Activated CD8-positive, alpha-beta T cell treated with anti-CD3 and anti-CD28 coated beads for 36 hours (primary cell): ENCODE measurements at regions not wholly inside any gene's neighbourhood (a gene's known extent, or its start where the extent isn't known, plus 50 kb on each side); places are given as distances from the start of the nearest gene placed in this dataset.

Source experiments
- ATAC-seq: fragments of 200-7000 bp; cut with Tn5 transposase; one replicate; pipeline ENCODE4 v1.10.0; 2021; ENCODE audit warnings: mild to moderate bottlenecking, moderate library complexity
- CTCF ChIA-PET: fragments of 350-600 bp; sonication (Branson Sonifier 250); formaldehyde crosslinking; loops from one replicate; lab custom pipeline; 2021; ENCODE audit warnings: antibody characterized with exemption; lab: Charles Lee
- POLR2A ChIA-PET: fragments of 350-600 bp; sonication (Branson Sonifier 250); formaldehyde crosslinking; loops from one replicate; lab custom pipeline; 2021; ENCODE audit warnings: antibody characterized with exemption; lab: Charles Lee
- DNase-seq: peaks from one replicate; pipeline ENCODE4 v3.0.0-alpha.2; 2020
- H3K27ac Mint-ChIP-seq: one replicate; pipeline ENCODE4 v1.8.0; 2021; ENCODE audit warnings: mild to moderate bottlenecking, mixed read lengths
- H3K27me3 Mint-ChIP-seq: one replicate; pipeline ENCODE4 v1.8.0; 2021; ENCODE audit warnings: mixed read lengths
- H3K36me3 Mint-ChIP-seq: one replicate; pipeline ENCODE4 v1.8.0; 2021; ENCODE audit warnings: low read depth, mixed read lengths
- H3K4me1 Mint-ChIP-seq: one replicate; pipeline ENCODE4 v1.8.0; 2021; ENCODE audit warnings: low read depth, mixed read lengths
- H3K4me3 Mint-ChIP-seq: one replicate; pipeline ENCODE4 v1.8.0; 2021; ENCODE audit warnings: mild to moderate bottlenecking, moderate library complexity, mixed read lengths
- H3K9me3 Mint-ChIP-seq: one replicate; pipeline ENCODE4 v1.8.0; 2021; ENCODE audit warnings: mixed read lengths
- intact Hi-C: fragments of 100-400 bp; cut with micrococcal nuclease; formaldehyde crosslinking; loops from one replicate; pipeline ENCODE4 v1.10.0; 2022
- TF ChIP-seq, protein P1 (sequence below): fragments of 200-600 bp; IDR thresholded peaks from one replicate; pipeline ENCODE4 v1.8.0; 2022; ENCODE audit warnings: antibody characterized with exemption, mild to moderate bottlenecking

DNA sequence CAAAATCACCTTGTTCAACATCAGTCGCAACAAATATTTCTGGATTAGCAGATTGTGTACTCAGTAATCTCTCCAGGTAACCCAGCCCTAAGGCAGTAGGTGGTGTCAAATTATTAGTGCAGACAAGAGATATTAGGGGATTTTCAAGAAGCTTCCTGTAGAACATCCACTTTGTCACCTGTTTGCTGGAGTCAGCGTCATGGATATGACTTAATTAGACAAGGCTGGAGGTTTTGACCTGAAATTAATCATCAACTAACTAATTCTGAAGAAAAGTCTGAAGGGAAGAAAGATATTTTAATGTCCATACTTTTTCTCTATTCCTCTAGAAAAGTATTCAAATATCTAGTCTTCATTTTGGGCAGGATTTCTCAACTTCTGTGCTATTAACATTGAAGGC, 91.4 kb upstream of the CCDC112 start:
- ATAC-seq (no peak), DNase-seq (no peak)
- H3K27ac Mint-ChIP-seq, result no peak overlapping the region
- POLR2A ChIA-PET, result no interaction called here
- no peaks in the 10 kb centered on the region for H3K9me3 Mint-ChIP-seq
- no peak overlapping the region for H3K4me3 Mint-ChIP-seq
- H3K36me3 Mint-ChIP-seq, result no peaks in the 10 kb centered on the region
- CTCF ChIA-PET, result interaction anchor here (0.9 to 2.2 kb wide), 2 partner anchors 9 to 14 kb away, joined by 3 to 5 read pairs; no protein-coding TSS in a partner anchor
- no peaks in the 10 kb centered on the region for H3K27me3 Mint-ChIP-seq
- TF ChIP-seq, protein P1, sequence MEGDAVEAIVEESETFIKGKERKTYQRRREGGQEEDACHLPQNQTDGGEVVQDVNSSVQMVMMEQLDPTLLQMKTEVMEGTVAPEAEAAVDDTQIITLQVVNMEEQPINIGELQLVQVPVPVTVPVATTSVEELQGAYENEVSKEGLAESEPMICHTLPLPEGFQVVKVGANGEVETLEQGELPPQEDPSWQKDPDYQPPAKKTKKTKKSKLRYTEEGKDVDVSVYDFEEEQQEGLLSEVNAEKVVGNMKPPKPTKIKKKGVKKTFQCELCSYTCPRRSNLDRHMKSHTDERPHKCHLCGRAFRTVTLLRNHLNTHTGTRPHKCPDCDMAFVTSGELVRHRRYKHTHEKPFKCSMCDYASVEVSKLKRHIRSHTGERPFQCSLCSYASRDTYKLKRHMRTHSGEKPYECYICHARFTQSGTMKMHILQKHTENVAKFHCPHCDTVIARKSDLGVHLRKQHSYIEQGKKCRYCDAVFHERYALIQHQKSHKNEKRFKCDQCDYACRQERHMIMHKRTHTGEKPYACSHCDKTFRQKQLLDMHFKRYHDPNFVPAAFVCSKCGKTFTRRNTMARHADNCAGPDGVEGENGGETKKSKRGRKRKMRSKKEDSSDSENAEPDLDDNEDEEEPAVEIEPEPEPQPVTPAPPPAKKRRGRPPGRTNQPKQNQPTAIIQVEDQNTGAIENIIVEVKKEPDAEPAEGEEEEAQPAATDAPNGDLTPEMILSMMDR, result no peak
- intact Hi-C loops, result no loop called here
- no peaks in the 10 kb centered on the region for H3K4me1 Mint-ChIP-seq

DNA sequence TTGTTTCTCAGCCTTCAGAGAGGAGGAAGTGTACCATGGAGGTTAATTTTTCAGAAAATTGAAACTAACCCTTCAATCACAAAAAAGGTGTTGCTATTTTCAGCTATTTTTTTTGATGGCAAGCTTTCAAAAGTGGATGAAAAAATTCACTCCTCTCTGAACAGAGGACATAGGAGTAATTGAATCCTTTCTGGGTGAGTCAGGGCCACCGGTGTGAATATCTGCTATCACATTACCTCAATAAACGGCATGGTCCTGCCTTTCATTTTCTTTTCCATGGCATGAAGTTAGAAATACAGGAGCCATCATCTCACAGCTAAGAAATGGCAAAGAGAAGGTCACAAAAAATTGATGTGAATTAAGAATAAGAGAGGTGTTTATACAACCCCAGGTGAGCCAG, 90.2 kb upstream of the CCDC112 start:
- TF ChIP-seq, protein P1, result no peak
- DNase-seq (no peak), ATAC-seq (no peak)
- intact Hi-C loops, result no loop called here
- no peaks in the 10 kb centered on the region for H3K36me3 Mint-ChIP-seq
- ChIA-PET CTCF (interaction anchor here (0.8 to 2.2 kb wide), 2 partner anchors 13 to 886 kb away, joined by 3 to 5 read pairs; no protein-coding TSS in a partner anchor), POLR2A (no interaction called here)
- H3K4me1 Mint-ChIP-seq, result no peaks in the 10 kb centered on the region
- H3K9me3 Mint-ChIP-seq, result no peaks in the 10 kb centered on the region
- no peaks in the 10 kb centered on the region for H3K27me3 Mint-ChIP-seq
- no peak overlapping the region for H3K4me3 Mint-ChIP-seq
- no peak overlapping the region for H3K27ac Mint-ChIP-seq

DNA sequence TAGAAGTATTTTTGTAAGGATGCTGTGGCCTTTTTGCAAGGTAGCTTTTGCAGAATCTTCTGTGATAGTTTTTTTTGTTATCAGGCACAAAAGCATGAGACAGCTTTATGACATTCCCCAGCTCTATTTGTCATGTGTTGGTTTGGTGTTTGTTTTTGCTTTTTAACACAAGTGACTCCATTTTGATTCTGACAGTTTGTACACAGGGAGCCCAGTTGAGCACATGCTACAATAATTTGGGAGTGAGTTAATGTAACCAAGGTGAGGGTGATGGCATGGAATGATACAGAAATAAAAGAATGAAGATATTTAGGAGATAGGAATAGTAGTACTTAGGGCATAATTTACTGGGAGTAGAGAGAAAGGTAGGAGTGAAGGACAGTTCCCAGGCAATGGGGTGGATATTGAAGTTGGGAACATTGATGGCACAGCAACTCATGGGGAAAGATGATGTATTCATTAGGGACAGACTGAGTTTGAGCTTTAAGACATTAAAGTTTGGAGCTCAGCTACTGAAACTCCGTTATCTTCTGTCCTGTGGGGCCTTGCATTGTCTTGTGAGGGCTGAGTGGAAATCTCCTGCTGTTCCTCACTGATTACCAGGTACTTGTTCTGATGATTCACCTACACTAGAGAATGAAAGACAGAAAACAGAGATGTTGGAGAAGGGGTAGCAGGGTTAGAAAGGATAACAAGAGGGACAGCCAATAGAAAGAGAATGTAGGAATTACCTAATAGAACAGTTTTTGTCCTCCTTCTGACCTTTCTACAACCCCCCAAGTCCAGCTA, 88.3 kb upstream of the CCDC112 start:
- ChIA-PET CTCF (no interaction called here), POLR2A (no interaction called here)
- TF ChIP-seq, protein P1, result no peak
- Mint-ChIP-seq H3K27me3 (no peaks in the 10 kb centered on the region), H3K9me3 (no peaks in the 10 kb centered on the region), H3K36me3 (no peaks in the 10 kb centered on the region), H3K4me3 (no peak overlapping the region), H3K4me1 (no peaks in the 10 kb centered on the region), H3K27ac (no peak overlapping the region)
- ATAC-seq, result no peak
- intact Hi-C loops, result no loop called here
- DNase-seq, result no peak

DNA sequence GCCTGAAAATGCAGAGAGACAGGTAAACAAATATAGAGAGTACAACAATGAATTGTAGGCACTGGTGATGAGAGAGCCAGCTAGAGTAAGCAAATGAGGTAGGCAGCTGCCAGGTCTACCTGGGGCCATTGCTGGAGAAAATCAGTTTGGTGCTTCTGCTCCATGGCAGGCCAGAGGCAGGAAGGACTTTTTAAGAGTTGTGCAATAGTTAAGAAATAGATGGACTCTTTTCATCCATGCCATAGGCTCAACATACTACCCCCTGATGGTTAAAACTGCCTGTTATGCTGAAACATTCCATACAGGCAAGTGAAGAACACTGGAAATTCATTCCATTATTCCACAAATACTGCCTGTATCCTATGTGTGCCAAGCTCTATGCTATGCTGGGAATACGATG, 86.5 kb upstream of the CCDC112 start:
- ATAC-seq (no peak), DNase-seq (no peak)
- TF ChIP-seq, protein P1, result no peak
- no peak overlapping the region for H3K27ac Mint-ChIP-seq
- no peaks in the 10 kb centered on the region for H3K36me3 Mint-ChIP-seq
- no peaks in the 10 kb centered on the region for H3K9me3 Mint-ChIP-seq
- CTCF ChIA-PET, result no interaction called here
- H3K27me3 Mint-ChIP-seq, result no peaks in the 10 kb centered on the region
- POLR2A ChIA-PET, result no interaction called here
- intact Hi-C loops, result no loop called here
- H3K4me3 Mint-ChIP-seq, result no peak overlapping the region
- H3K4me1 Mint-ChIP-seq, result peaks cover 2% of the 10 kb centered on the region

DNA sequence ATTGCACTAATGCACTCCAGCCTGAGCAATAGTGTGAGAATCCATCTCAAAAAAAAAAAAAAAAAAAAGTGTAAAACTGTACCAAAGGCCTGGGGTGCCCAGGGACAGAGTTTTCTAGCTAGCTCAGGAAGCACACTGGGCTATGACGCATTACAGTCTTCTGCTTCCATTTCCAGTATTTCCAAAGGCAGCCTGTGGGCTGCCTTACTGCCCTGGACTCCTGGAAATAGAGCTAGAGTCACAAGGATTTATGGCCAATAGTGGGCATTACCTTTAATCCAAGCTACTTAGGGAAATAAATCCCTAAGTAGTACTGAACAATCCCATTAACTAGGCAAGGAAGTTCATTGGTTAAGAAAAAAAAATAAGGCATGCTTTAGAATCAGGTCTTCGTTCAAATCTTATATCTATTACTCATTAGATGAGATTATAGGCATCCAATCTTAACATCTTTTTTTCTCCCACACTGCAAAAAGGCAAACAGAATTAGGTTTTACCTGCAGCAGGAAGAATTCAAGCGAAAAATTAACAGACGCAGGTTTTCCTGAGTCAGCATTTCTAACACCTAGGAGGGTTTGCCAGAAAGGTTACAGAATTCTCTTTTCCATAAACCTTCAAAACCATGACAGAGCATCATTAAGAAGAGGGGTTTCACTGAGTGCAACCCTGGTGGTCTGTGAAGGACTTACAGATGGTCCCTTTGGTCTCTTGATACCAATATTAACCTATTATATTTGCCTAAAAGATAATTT, 85.6 kb upstream of the CCDC112 start:
- Mint-ChIP-seq H3K9me3 (no peaks in the 10 kb centered on the region), H3K36me3 (no peaks in the 10 kb centered on the region), H3K27me3 (peaks cover under 1% of the 10 kb centered on the region), H3K4me1 (peaks cover 9% of the 10 kb centered on the region), H3K4me3 (no peak overlapping the region), H3K27ac (no peak overlapping the region)
- ChIA-PET POLR2A (no interaction called here), CTCF (no interaction called here)
- DNase-seq (no peak), ATAC-seq (no peak)
- intact Hi-C loops, result no loop called here
- TF ChIP-seq, protein P1, result no peak
